ENCODE measurements at regions not wholly inside any gene's neighbourhood (a gene's known extent, or its start where the extent isn't known, plus 50 kb on each side); places are given as distances from the start of the nearest gene placed in this dataset.
"Not testable (repeated sequence)": the region's sequence is repeated elsewhere in the genome, so short reads cannot be mapped to it uniquely, and the experiment has no call there.

GRCh38 chr12:83250866-83251265 is 564.2 kb downstream of the TMTC2 start:
- ChIA-PET CTCF (no interaction called here), POLR2A (no interaction called here)
- no peak for ATAC-seq

DNA sequence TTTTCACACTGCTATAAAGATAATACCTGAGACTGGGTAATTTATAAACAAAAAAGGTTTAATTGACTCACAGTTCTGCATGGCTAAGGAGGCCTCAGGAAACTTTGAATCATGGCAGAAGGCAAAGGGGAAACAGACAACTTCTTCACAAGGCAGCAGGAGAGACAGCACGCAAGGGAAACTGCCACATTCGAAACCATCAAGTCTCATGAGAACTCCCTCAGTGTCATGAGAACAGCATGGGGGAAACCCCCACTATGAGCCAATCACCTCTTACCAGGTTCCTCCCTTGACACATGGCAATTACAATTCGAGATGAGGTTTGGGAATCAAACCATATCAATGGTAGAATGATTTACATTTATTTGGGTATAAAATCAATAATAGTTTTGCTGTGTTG is 558.5 kb downstream of the TMTC2 start:
- DNase-seq = no peak
- Mint-ChIP-seq H3K27ac (no peak overlapping the region), H3K36me3 (ENCODE audit: low read depth) (no peaks in the 10 kb centered on the region), H3K4me1 (ENCODE audit: low read depth) (no peaks in the 10 kb centered on the region), H3K4me3 (no peak overlapping the region), H3K9me3 (ENCODE audit: insufficient read depth) (no peaks in the 10 kb centered on the region), H3K27me3 (ENCODE audit: low read depth) (no peaks in the 10 kb centered on the region)
- ATAC-seq = no peak
- ChIA-PET POLR2A (no interaction called here), CTCF (no interaction called here)

More at GRCh38 chr12:83250866-83251265, 564.2 kb downstream of the TMTC2 start:
- H3K4me3 Mint-ChIP-seq = no peak overlapping the region
- H3K27ac Mint-ChIP-seq = no peak overlapping the region
- H3K9me3 Mint-ChIP-seq (ENCODE audit: insufficient read depth) = no peaks in the 10 kb centered on the region
- no peaks in the 10 kb centered on the region for H3K4me1 Mint-ChIP-seq (ENCODE audit: low read depth)
- H3K27me3 Mint-ChIP-seq (ENCODE audit: low read depth) = no peaks in the 10 kb centered on the region
- no peaks in the 10 kb centered on the region for H3K36me3 Mint-ChIP-seq (ENCODE audit: low read depth)
- no peak for DNase-seq

GRCh38 chr12:83244001-83244400 is 557.3 kb downstream of the TMTC2 start:
- ChIA-PET CTCF (no interaction called here), POLR2A (no interaction called here)
- Mint-ChIP-seq H3K36me3 (ENCODE audit: low read depth) (no peaks in the 10 kb centered on the region), H3K27me3 (ENCODE audit: low read depth) (no peaks in the 10 kb centered on the region), H3K4me3 (no peak overlapping the region), H3K27ac (no peak overlapping the region), H3K4me1 (ENCODE audit: low read depth) (no peaks in the 10 kb centered on the region), H3K9me3 (ENCODE audit: insufficient read depth) (no peaks in the 10 kb centered on the region)
- no peak for DNase-seq
- no peak for ATAC-seq

GRCh38 chr12:83233987-83234386 is 547.3 kb downstream of the TMTC2 start:
- H3K4me1 Mint-ChIP-seq (ENCODE audit: low read depth); CTCF ChIA-PET; ATAC-seq; H3K36me3 Mint-ChIP-seq (ENCODE audit: low read depth); H3K27ac Mint-ChIP-seq; H3K9me3 Mint-ChIP-seq (ENCODE audit: insufficient read depth); POLR2A ChIA-PET; H3K4me3 Mint-ChIP-seq; DNase-seq; H3K27me3 Mint-ChIP-seq (ENCODE audit: low read depth): not testable (repeated sequence)

GRCh38 chr12:83226960-83227359 is 540.3 kb downstream of the TMTC2 start:
- H3K4me3 Mint-ChIP-seq; H3K4me1 Mint-ChIP-seq (ENCODE audit: low read depth); DNase-seq; H3K36me3 Mint-ChIP-seq (ENCODE audit: low read depth); H3K27ac Mint-ChIP-seq; POLR2A ChIA-PET; H3K9me3 Mint-ChIP-seq (ENCODE audit: insufficient read depth); H3K27me3 Mint-ChIP-seq (ENCODE audit: low read depth); ATAC-seq; CTCF ChIA-PET: not testable (repeated sequence)

DNA sequence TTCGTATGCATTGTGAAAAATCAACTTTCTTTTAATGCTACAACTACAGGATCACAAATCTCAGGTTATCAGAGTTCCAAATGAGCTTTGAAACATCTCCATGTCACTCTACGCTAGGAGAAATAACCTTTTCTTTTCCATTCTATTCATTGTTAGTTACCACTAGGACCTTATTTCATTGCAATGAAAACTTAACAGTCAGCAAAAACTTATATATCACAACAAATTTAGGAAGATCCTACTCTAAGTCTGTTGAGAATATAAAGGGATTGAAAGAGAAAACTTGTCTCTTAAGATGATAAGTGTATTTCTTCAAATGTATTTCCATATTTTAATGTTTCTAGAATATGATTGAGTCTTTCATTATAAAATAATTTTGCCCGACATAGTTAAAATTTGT is 539.1 kb downstream of the TMTC2 start:
- ATAC-seq (no peak), DNase-seq (no peak)
- ChIA-PET CTCF (no interaction called here), POLR2A (no interaction called here)
- H3K4me3 Mint-ChIP-seq = no peak overlapping the region
- H3K4me1 Mint-ChIP-seq (ENCODE audit: low read depth) = no peaks in the 10 kb centered on the region
- H3K36me3 Mint-ChIP-seq (ENCODE audit: low read depth) = no peaks in the 10 kb centered on the region
- H3K27me3 Mint-ChIP-seq (ENCODE audit: low read depth) = no peaks in the 10 kb centered on the region
- no peak overlapping the region for H3K27ac Mint-ChIP-seq
- H3K9me3 Mint-ChIP-seq (ENCODE audit: insufficient read depth) = peaks cover 5% of the 10 kb centered on the region

- Mint-ChIP-seq H3K4me3 (no peak overlapping the region), H3K9me3 (ENCODE audit: insufficient read depth) (peaks cover 5% of the 10 kb centered on the region), H3K27ac (no peak overlapping the region), H3K27me3 (ENCODE audit: low read depth) (no peaks in the 10 kb centered on the region), H3K36me3 (ENCODE audit: low read depth) (no peaks in the 10 kb centered on the region), H3K4me1 (ENCODE audit: low read depth) (no peaks in the 10 kb centered on the region)
- DNase-seq = no peak
- ChIA-PET CTCF (no interaction called here), POLR2A (no interaction called here)
- ATAC-seq = no peak
Measured at GRCh38 chr12:83224012-83224411, 537.3 kb downstream of the TMTC2 start.

DNA sequence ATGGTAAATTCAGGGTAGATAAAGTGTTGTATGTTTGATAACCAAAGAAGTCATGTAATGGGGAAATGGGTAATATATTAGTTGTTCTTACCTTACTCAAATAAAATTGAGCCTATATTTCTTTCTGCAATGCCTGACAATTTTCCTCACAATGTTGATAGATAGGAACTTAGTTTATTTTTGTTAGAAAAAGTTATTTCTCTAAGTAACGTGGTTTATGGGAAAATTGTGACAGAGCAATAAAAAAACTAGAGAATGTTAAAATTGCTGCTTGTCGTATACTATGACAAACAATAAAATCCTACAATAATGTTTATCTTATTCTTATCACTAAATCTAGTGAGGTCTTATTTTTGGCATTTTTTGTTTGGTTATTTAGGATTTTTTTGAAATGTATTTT is 534.1 kb downstream of the TMTC2 start:
- ChIA-PET POLR2A (no interaction called here), CTCF (no interaction called here)
- H3K36me3 Mint-ChIP-seq (ENCODE audit: low read depth) = no peaks in the 10 kb centered on the region
- H3K4me3 Mint-ChIP-seq = no peak overlapping the region
- no peak for DNase-seq
- no peak for ATAC-seq
- H3K27ac Mint-ChIP-seq = no peak overlapping the region
- H3K4me1 Mint-ChIP-seq (ENCODE audit: low read depth) = no peaks in the 10 kb centered on the region
- no peaks in the 10 kb centered on the region for H3K27me3 Mint-ChIP-seq (ENCODE audit: low read depth)
- no peaks in the 10 kb centered on the region for H3K9me3 Mint-ChIP-seq (ENCODE audit: insufficient read depth)

- POLR2A ChIA-PET = no interaction called here
- DNase-seq = no peak
Measured at GRCh38 chr12:83216230-83216629, 529.5 kb downstream of the TMTC2 start.

GRCh38 chr12:83214185-83214584 is 527.5 kb downstream of the TMTC2 start:
- Mint-ChIP-seq H3K9me3 (ENCODE audit: insufficient read depth) (no peaks in the 10 kb centered on the region), H3K27me3 (ENCODE audit: low read depth) (no peaks in the 10 kb centered on the region), H3K27ac (no peak overlapping the region), H3K4me1 (ENCODE audit: low read depth) (no peaks in the 10 kb centered on the region), H3K4me3 (no peak overlapping the region), H3K36me3 (ENCODE audit: low read depth) (no peaks in the 10 kb centered on the region)
- ATAC-seq (no peak), DNase-seq (no peak)
- ChIA-PET POLR2A (no interaction called here), CTCF (no interaction called here)

More at GRCh38 chr12:83216230-83216629, 529.5 kb downstream of the TMTC2 start:
- CTCF ChIA-PET = interaction anchor here (0.6 kb wide), 1 partner anchor 209 kb away, joined by 3 read pairs; no protein-coding TSS in a partner anchor
- Mint-ChIP-seq H3K36me3 (ENCODE audit: low read depth) (no peaks in the 10 kb centered on the region), H3K4me1 (ENCODE audit: low read depth) (no peaks in the 10 kb centered on the region), H3K27ac (no peak overlapping the region), H3K27me3 (ENCODE audit: low read depth) (no peaks in the 10 kb centered on the region), H3K4me3 (no peak overlapping the region), H3K9me3 (ENCODE audit: insufficient read depth) (no peaks in the 10 kb centered on the region)
- no peak for ATAC-seq

DNA sequence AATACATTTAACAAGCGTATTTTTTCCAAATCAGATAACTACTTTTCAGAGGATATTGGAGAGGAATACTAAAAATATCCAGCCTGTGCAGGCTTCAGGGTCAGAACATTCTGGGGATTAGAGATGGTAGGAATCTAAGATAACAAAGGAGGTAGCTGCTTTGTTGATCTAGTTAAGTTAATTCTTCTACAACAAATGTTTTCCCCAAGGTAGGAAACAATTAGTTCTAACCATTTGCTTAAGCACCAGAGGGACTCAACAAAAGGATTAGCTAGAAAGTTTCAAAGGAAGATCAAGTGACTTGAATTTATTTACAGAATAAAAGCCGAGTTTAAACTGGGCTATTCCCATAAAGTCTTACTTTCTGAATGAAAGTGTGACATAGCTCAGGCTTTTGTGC is 524.2 kb downstream of the TMTC2 start:
- ATAC-seq = no peak
- Mint-ChIP-seq H3K36me3 (ENCODE audit: low read depth) (no peaks in the 10 kb centered on the region), H3K9me3 (ENCODE audit: insufficient read depth) (no peaks in the 10 kb centered on the region), H3K4me1 (ENCODE audit: low read depth) (no peaks in the 10 kb centered on the region), H3K4me3 (no peak overlapping the region), H3K27ac (no peak overlapping the region), H3K27me3 (ENCODE audit: low read depth) (no peaks in the 10 kb centered on the region)
- CTCF ChIA-PET = no interaction called here
- DNase-seq = no peak
- POLR2A ChIA-PET = no interaction called here

DNA sequence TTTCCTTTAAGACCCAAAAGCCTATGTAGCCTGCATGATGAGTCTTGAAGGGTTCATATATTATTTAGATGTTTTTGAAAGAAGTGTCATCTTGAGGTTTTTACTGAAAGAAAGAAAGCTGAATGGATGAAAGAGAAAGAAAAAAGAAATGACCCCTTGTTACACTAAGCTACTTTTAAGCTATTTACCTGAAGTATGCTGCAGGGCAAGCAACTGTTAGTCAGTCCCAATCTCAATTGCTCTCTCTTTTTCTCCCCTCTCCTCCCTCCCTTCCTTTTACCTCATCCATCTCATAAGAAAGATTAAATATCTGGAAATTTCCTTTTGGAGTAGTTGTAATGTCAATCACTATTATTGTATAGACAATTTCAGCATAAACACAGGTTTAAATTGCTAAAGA is 512.4 kb downstream of the TMTC2 start:
- DNase-seq (no peak), ATAC-seq (no peak)
- Mint-ChIP-seq H3K4me1 (ENCODE audit: low read depth) (no peaks in the 10 kb centered on the region), H3K27ac (no peak overlapping the region), H3K4me3 (no peak overlapping the region), H3K36me3 (ENCODE audit: low read depth) (no peaks in the 10 kb centered on the region), H3K9me3 (ENCODE audit: insufficient read depth) (peaks cover 4% of the 10 kb centered on the region), H3K27me3 (ENCODE audit: low read depth) (no peaks in the 10 kb centered on the region)
- ChIA-PET CTCF (no interaction called here), POLR2A (no interaction called here)

DNA sequence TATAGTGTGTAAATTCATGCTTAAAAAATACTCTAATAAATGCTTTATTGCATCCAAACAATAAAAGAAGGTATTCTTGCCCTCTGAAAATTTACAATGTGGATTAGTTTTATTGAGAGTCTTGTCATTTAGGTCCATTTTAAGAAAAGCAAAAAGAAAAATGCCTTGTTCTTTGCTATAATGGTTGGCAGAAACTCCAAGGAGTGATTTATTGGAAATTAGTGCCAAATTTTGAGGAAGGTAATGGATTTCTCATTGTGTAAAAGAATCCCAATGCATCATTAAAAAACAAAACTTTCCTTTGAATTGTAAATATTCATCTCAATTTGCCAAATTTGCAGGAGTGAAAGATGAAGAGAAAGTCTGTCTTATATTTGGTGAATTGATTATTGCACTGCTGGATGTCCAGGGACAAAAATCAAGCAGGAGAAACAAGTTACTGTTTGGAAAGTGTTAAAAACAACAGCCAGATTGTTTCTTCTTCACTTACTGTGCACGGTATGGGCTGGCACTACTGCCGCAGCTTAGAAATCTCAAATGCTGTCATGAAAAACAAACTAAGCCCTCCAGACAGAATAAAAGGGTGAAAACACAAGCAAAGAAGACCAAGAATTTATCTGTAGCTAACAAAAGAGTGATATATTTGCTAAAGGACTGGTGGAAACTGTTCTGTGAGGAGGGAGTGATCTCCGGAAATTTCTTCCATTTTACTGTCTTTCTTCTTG is 511.7 kb downstream of the TMTC2 start:
- H3K27ac Mint-ChIP-seq = no peak overlapping the region
- CTCF ChIA-PET = no interaction called here

More for the DNA sequence above, 511.7 kb downstream of the TMTC2 start:
- Mint-ChIP-seq H3K4me1 (ENCODE audit: low read depth) (no peaks in the 10 kb centered on the region), H3K9me3 (ENCODE audit: insufficient read depth) (peaks cover 4% of the 10 kb centered on the region), H3K36me3 (ENCODE audit: low read depth) (no peaks in the 10 kb centered on the region), H3K4me3 (no peak overlapping the region), H3K27me3 (ENCODE audit: low read depth) (no peaks in the 10 kb centered on the region)
- ATAC-seq (no peak), DNase-seq (no peak)
- POLR2A ChIA-PET = no interaction called here
